IMR-90 (cell line): ENCODE measurements at regions not wholly inside any gene's neighbourhood (a gene's known extent, or its start where the extent isn't known, plus 50 kb on each side); places are given as distances from the start of the nearest gene placed in this dataset.
"Not testable (repeated sequence)": the region's sequence is repeated elsewhere in the genome, so short reads cannot be mapped to it uniquely, and the experiment has no call there.

Experiments used
- ATAC-seq: fragments of 200-7000 bp; cut with Tn5 transposase; 2 replicates; pipeline ENCODE4 v1.9.1; 2020; ENCODE audit warnings: low read depth, mild to moderate bottlenecking, moderate library complexity
- BruUV-seq: library from RNA; stranded (reverse); fragments of 400-500 nt; replicated peaks from 2 replicates; lab custom pipeline; 2021; lab: Mats Ljungman, UMichigan
- CTCF ChIA-PET: fragments of 300-600 bp; formaldehyde crosslinking; extraction: SDS; loops from one replicate; lab custom pipeline; 2021; ENCODE audit warnings: antibody characterized with exemption; lab: Yijun Ruan, JAX
- POLR2A ChIA-PET: fragments of 300-600 bp; sonication (Branson Sonifier 250); formaldehyde crosslinking; loops from one replicate; lab custom pipeline; 2022; ENCODE audit warnings: antibody characterized with exemption; ENCODE audit not compliant: unreplicated experiment; lab: Charles Lee
- DNase-seq: peaks from one replicate; pipeline ENCODE4 v3.0.0; 2013
- H2AFZ ChIP-seq: replicated peaks from 2 replicates; pipeline ENCODE3; 2013; ENCODE audit warnings: low read length, mild to moderate bottlenecking; ENCODE audit not compliant: poor library complexity
- H2AK5ac ChIP-seq: 2 replicates; pipeline ENCODE4 v1.6.1; 2013; ENCODE audit warnings: low read depth, low read length, inconsistent platforms
- H2AK9ac ChIP-seq: replicated peaks from 2 replicates; pipeline ENCODE3; 2013; ENCODE audit warnings: mild to moderate bottlenecking, low read depth, low read length, moderate library complexity; ENCODE audit not compliant: poor library complexity
- H2BK120ac ChIP-seq: 2 replicates; pipeline ENCODE4 v1.6.1; 2013; ENCODE audit warnings: low read depth, low read length, inconsistent platforms
- H2BK15ac ChIP-seq: 3 replicates; pipeline ENCODE4 v1.6.1; 2013; ENCODE audit warnings: low read depth, low read length, inconsistent platforms
- H2BK20ac ChIP-seq: 2 replicates; pipeline ENCODE4 v1.6.1; 2013; ENCODE audit warnings: low read depth, mild to moderate bottlenecking, inconsistent platforms, low read length, moderate library complexity
- H2BK5ac ChIP-seq: 2 replicates; pipeline ENCODE4 v1.6.1; 2013; ENCODE audit warnings: mild to moderate bottlenecking, low read depth, low read length, inconsistent platforms; ENCODE audit not compliant: poor library complexity, severe bottlenecking
- H3K14ac ChIP-seq: replicated peaks from 2 replicates; pipeline ENCODE4 v1.6.1; 2013; ENCODE audit warnings: low read depth, low read length, inconsistent platforms
- H3K18ac ChIP-seq: 2 replicates; pipeline ENCODE4 v1.6.1; 2013; ENCODE audit warnings: low read depth, low read length, control low read depth
- H3K23ac ChIP-seq: 2 replicates; pipeline ENCODE4 v1.6.1; 2013; ENCODE audit warnings: low read depth, low read length, inconsistent platforms
- H3K27ac ChIP-seq: 2 replicates; pipeline ENCODE4 v1.5.1; 2013; ENCODE audit warnings: mild to moderate bottlenecking, control low read depth, low read length; ENCODE audit not compliant: insufficient read depth
- H3K27me3 ChIP-seq: 2 replicates; pipeline ENCODE4 v1.6.1; 2013; ENCODE audit warnings: low read length; ENCODE audit not compliant: control insufficient read depth, insufficient read depth
- H3K36me3 ChIP-seq: 2 replicates; pipeline ENCODE4 v1.6.1; 2013; ENCODE audit warnings: low read length, mixed read lengths; ENCODE audit not compliant: control insufficient read depth, insufficient read depth
- H3K4ac ChIP-seq: 2 replicates; pipeline ENCODE4 v1.6.1; 2013; ENCODE audit warnings: low read depth, low read length, inconsistent platforms
- H3K4me1 ChIP-seq: 2 replicates; pipeline ENCODE4 v1.6.1; 2013; ENCODE audit warnings: low read length, mixed read lengths; ENCODE audit not compliant: control insufficient read depth, insufficient read depth
- H3K4me2 ChIP-seq: 2 replicates; pipeline ENCODE4 v1.6.1; 2013; ENCODE audit warnings: low read depth, mild to moderate bottlenecking, control low read depth, low read length, moderate library complexity
- H3K4me3 ChIP-seq: 2 replicates; pipeline ENCODE4 v1.5.1; 2013; ENCODE audit warnings: low read depth, mild to moderate bottlenecking, control low read depth, low read length, moderate library complexity; ENCODE audit not compliant: insufficient read depth
- H3K56ac ChIP-seq: 2 replicates; pipeline ENCODE4 v1.6.1; 2013; ENCODE audit warnings: low read length, inconsistent platforms; ENCODE audit not compliant: insufficient read depth; ENCODE audit errors: extremely low read depth
- H3K79me1 ChIP-seq, 2 experiments: 2 replicates each; pipeline ENCODE4 v1.6.1; 2013; ENCODE audit warnings: low read length in 2 of 2, inconsistent platforms in 1 of 2, low read depth in 1 of 2
- H3K9ac ChIP-seq: 2 replicates; pipeline ENCODE4 v1.6.1; 2013; ENCODE audit warnings: low read depth, low read length, control low read depth
- H3K9me1 ChIP-seq: 2 replicates; pipeline ENCODE4 v1.6.1; 2013; ENCODE audit warnings: low read length, inconsistent platforms; ENCODE audit not compliant: insufficient read depth
- H3K9me3 ChIP-seq: 2 replicates; pipeline ENCODE4 v1.6.1; 2013; ENCODE audit warnings: low read length; ENCODE audit not compliant: control insufficient read depth, insufficient read depth
- H4K20me1 ChIP-seq: 2 replicates; pipeline ENCODE4 v1.6.1; 2013; ENCODE audit warnings: low read length, inconsistent platforms; ENCODE audit not compliant: insufficient read depth
- H4K5ac ChIP-seq: 2 replicates; pipeline ENCODE4 v1.6.1; 2013; ENCODE audit warnings: mild to moderate bottlenecking, low read depth, low read length, control low read depth
- H4K8ac ChIP-seq, 2 experiments: 2 replicates each; pipeline ENCODE4 v1.6.1; 2013; ENCODE audit warnings: low read depth in 2 of 2, low read length in 2 of 2, control low read depth in 1 of 2, inconsistent platforms in 1 of 2
- H4K91ac ChIP-seq: 2 replicates; pipeline ENCODE4 v1.6.1; 2013; ENCODE audit warnings: low read depth, low read length, inconsistent platforms; ENCODE audit not compliant: insufficient read depth
- WGBS, 2 experiments: methylation state at CpG; one replicate each; pipeline versions ENCODE4 v1.1.5 to v1.1.7; 2013; ENCODE audit warnings: missing lambda C conversion rate in 2 of 2; ENCODE audit not compliant: insufficient read length in 1 of 2; ENCODE audit errors: extremely low coverage in 2 of 2; 5-methylcytosine and 5-hydroxymethylcytosine counted together
- dilution Hi-C: fragments of 300-500 bp; cut with HindIII; formaldehyde crosslinking; loops from one replicate; pipeline ENCODE4 v1.14.3; 2018; ENCODE audit warnings: low sequenced_read_pairs; ENCODE audit not compliant: unreplicated experiment
- in situ Hi-C: fragments of 300-500 bp; cut with MboI; formaldehyde crosslinking; loops from 3 replicates; pipeline ENCODE4 v1.14.3; 2019; ENCODE audit warnings: low sequenced_read_pairs, inconsistent platforms, mixed read lengths
- intact Hi-C: fragments of 100-400 bp; cut with micrococcal nuclease; formaldehyde crosslinking; loops from 2 replicates; pipeline ENCODE4 v1.10.0; 2022

DNA sequence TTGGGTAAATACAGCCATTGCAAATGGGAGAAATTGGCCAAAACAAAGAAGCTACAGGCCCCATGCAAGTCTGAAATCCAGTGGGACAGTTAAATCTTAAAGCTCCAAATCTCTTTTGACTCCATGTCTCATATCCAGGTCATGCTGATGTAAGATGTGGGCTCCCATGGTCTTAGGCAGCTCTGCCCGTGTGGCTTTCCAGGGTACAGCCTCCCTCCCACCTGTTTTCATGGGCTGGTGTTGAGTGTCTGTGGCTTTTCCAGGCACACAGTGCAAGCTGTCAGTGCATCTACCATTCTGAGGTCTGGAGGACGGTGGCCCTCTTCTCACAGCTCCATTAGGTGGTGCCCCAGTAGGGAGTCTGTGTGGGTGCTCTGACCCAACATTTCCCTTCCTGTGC, 53.4 kb upstream of the FIBIN start:
- H4K5ac ChIP-seq, H3K9me1 ChIP-seq, H2BK15ac ChIP-seq, ATAC-seq, H3K27ac ChIP-seq, H3K36me3 ChIP-seq, H2BK20ac ChIP-seq, H2AK9ac ChIP-seq, CTCF ChIA-PET, H4K91ac ChIP-seq, H3K9me3 ChIP-seq, BruUV-seq, H3K4me2 ChIP-seq, H4K8ac ChIP-seq, intact Hi-C loops, in situ Hi-C loops, H3K79me1 ChIP-seq, H3K27me3 ChIP-seq, H3K4ac ChIP-seq, H3K4me1 ChIP-seq, H2AK5ac ChIP-seq, H2AFZ ChIP-seq, H3K23ac ChIP-seq, H2BK120ac ChIP-seq, DNase-seq, POLR2A ChIA-PET, dilution Hi-C loops, H2BK5ac ChIP-seq, H4K20me1 ChIP-seq, H3K56ac ChIP-seq, H3K14ac ChIP-seq, H3K4me3 ChIP-seq, H3K9ac ChIP-seq, H3K18ac ChIP-seq: not testable (repeated sequence)
- WGBS, 2 experiments: no CpG with 5 or more reads among the region's 2 CpGs
